ENCODE measurements at regions not wholly inside any gene's neighbourhood (a gene's known extent, or its start where the extent isn't known, plus 50 kb on each side); places are given as distances from the start of the nearest gene placed in this dataset.

DNA sequence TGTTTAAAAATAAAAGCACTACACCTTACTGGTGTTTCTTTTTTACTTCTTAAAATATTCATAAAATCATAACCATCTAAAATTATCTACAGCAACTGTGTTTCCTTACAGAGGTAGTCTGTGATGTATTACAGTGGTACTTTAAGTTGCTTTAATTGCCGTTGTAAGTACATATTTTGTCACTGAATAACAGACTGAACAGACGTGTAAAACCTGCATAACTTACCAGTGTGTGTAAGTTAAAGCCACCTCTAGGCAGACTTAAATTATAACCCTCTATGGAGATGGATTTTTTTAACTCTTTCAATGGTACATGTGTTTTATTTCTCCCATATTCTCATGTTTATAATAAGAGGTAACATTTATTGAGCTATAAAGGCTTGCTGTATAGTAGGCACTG, 166.8 kb downstream of the NR4A2 start:
- TF ChIP-seq MXI1 (IDR thresholded peaks at IDR 0.05; ENCODE audit: low read depth, low read length) (no peak), TAF1 (IDR thresholded peaks at IDR 0.05; ENCODE audit: borderline replicate concordance, low read depth, low read length) (no peak), RCOR1 (IDR thresholded peaks at IDR 0.05; ENCODE audit: low read length) (no peak)
- TF ChIP-seq, protein P1, sequence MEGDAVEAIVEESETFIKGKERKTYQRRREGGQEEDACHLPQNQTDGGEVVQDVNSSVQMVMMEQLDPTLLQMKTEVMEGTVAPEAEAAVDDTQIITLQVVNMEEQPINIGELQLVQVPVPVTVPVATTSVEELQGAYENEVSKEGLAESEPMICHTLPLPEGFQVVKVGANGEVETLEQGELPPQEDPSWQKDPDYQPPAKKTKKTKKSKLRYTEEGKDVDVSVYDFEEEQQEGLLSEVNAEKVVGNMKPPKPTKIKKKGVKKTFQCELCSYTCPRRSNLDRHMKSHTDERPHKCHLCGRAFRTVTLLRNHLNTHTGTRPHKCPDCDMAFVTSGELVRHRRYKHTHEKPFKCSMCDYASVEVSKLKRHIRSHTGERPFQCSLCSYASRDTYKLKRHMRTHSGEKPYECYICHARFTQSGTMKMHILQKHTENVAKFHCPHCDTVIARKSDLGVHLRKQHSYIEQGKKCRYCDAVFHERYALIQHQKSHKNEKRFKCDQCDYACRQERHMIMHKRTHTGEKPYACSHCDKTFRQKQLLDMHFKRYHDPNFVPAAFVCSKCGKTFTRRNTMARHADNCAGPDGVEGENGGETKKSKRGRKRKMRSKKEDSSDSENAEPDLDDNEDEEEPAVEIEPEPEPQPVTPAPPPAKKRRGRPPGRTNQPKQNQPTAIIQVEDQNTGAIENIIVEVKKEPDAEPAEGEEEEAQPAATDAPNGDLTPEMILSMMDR (IDR thresholded peaks at IDR 0.05) = no peak
- TF ChIP-seq, protein P2, sequence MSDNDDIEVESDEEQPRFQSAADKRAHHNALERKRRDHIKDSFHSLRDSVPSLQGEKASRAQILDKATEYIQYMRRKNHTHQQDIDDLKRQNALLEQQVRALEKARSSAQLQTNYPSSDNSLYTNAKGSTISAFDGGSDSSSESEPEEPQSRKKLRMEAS (IDR thresholded peaks at IDR 0.05; ENCODE audit: low read depth) = no peak
